ENCODE measurements at regions not wholly inside any gene's neighbourhood (a gene's known extent, or its start where the extent isn't known, plus 50 kb on each side); places are given as distances from the start of the nearest gene placed in this dataset.
"Not testable (repeated sequence)": the region's sequence is repeated elsewhere in the genome, so short reads cannot be mapped to it uniquely, and the experiment has no call there.

DNA sequence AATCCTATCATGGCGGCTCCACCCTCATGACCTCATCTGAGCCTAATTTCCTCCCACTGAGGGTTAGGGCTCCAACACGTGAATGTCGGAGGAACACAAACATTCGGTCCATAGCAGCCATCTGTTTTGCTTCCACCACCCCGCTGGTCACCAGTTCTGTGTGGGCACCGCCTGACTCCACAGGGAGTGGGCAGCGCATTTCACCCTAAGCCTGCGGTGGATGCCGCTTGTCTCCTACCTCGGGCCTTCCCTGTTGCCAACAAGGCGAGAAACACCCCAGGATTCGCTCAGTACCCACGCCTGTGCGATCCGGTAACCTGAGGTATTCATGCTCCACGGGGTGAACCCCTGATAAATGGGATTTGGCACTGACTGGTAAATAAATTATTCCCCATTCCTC, 95.2 kb upstream of the PPP2R5C start:
- Histone ChIP-seq H3K4me1 (ENCODE audit: low read depth) (no peaks in the 10 kb centered on the region), H3K4me3 (no peak overlapping the region), H3K27ac (no peak overlapping the region), H3K36me3 (no peaks in the 10 kb centered on the region), H3K27me3 (peaks cover 31% of the 10 kb centered on the region), H3K9me3 (ENCODE audit: low read depth) (no peaks in the 10 kb centered on the region)
- no peak for DNase-seq (ENCODE audit: low read depth in 1 of 2, low spot score in 1 of 2)
- TF ChIP-seq, protein P1, sequence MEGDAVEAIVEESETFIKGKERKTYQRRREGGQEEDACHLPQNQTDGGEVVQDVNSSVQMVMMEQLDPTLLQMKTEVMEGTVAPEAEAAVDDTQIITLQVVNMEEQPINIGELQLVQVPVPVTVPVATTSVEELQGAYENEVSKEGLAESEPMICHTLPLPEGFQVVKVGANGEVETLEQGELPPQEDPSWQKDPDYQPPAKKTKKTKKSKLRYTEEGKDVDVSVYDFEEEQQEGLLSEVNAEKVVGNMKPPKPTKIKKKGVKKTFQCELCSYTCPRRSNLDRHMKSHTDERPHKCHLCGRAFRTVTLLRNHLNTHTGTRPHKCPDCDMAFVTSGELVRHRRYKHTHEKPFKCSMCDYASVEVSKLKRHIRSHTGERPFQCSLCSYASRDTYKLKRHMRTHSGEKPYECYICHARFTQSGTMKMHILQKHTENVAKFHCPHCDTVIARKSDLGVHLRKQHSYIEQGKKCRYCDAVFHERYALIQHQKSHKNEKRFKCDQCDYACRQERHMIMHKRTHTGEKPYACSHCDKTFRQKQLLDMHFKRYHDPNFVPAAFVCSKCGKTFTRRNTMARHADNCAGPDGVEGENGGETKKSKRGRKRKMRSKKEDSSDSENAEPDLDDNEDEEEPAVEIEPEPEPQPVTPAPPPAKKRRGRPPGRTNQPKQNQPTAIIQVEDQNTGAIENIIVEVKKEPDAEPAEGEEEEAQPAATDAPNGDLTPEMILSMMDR (IDR thresholded peaks at IDR 0.05; ENCODE audit: low read depth, low read length), result no peak

DNA sequence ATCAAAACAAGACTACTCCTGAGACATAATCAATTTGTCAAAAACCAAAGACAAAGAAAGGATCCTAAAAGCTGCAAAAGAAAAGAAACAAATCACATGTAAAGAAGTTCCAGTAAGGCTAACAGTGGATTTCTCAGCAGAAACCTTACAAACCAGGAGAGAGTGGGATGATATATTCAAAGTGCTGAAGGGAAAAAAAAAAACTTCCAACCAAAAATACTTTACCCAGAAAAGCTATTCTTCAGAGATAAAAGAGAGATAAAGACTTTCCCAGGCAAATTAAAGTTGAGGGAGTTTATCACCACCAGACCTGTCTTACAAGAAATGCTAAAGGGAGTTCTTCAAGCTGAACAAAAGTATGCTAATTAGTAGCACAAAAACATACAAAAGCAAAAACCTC, 91.9 kb upstream of the PPP2R5C start:
- TF ChIP-seq, protein P1 (IDR thresholded peaks at IDR 0.05; ENCODE audit: low read depth, low read length), result no peak
- H3K4me3 ChIP-seq, result no peak overlapping the region
- no peaks in the 10 kb centered on the region for H3K36me3 ChIP-seq
- H3K9me3 ChIP-seq (ENCODE audit: low read depth), result no peaks in the 10 kb centered on the region
- DNase-seq (ENCODE audit: low read depth in 1 of 2, low spot score in 1 of 2), result no peak
- no peaks in the 10 kb centered on the region for H3K4me1 ChIP-seq (ENCODE audit: low read depth)
- H3K27ac ChIP-seq, result no peak overlapping the region
- H3K27me3 ChIP-seq, result no peaks in the 10 kb centered on the region

DNA sequence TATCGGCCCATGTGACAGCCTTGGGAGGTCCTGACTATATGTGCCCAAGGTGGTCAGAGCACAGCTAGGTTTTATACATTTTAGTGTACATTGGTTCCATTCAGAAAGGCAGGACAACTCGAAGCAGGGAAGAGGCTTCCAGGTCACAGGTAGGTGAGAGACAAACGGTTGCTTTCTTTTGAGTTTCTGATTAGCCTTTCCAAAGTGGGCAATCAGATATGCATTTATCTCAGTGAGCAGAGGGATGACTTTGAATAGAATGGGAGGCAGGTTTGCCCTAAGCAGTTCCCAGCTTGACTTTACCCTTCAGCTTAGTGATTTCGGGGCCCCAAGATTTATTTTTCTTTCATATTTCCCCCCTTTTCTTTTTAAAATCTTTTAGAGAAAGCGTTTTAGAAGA, 87.6 kb upstream of the PPP2R5C start:
- no peaks in the 10 kb centered on the region for H3K4me1 ChIP-seq (ENCODE audit: low read depth)
- no peaks in the 10 kb centered on the region for H3K27me3 ChIP-seq
- no peak overlapping the region for H3K4me3 ChIP-seq
- no peaks in the 10 kb centered on the region for H3K36me3 ChIP-seq
- no peak for DNase-seq (ENCODE audit: low read depth in 1 of 2, low spot score in 1 of 2)
- TF ChIP-seq, protein P1 (IDR thresholded peaks at IDR 0.05; ENCODE audit: low read depth, low read length), result no peak
- no peak overlapping the region for H3K27ac ChIP-seq
- no peaks in the 10 kb centered on the region for H3K9me3 ChIP-seq (ENCODE audit: low read depth)

DNA sequence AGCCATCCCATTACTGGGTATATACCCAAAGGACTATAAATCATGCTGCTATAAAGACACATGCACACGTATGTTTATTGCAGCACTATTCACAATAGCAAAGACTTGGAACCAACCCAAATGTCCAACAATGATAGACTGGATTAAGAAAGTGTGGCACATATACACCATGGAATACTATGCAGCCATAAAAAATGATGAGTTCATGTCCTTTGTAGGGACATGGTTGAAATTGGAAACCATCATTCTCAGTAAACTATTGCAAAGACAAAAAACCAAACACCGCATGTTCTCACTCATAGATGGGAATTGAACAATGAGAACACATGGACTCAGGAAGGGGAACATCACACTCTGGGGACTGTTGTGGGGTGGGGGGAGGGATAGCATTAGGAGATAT, 85.7 kb upstream of the PPP2R5C start:
- not testable (repeated sequence) for H3K27me3 ChIP-seq; DNase-seq (ENCODE audit: low read depth in 1 of 2, low spot score in 1 of 2)

DNA sequence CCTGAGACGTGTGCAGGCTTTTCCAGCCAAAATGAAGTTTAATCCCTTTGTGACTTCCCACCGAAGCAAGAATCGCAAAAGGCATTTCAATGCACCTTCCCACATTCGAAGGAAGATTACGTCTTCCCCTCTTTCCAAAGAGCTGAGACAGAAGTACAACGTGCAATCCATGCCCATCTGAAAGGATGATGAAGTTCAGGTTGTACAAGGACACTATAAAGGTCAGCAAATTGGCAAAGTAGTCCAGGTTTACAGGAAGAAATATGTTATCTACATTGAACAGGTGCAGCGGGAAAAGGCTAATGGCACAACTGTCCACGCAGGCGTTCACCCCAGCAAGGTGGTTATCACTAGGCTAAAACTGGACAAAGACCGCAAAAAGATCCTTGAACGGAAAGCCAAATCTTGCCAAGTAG, 83.6 kb upstream of the PPP2R5C start:
- H3K4me3 ChIP-seq; H3K9me3 ChIP-seq (ENCODE audit: low read depth); H3K27ac ChIP-seq; H3K27me3 ChIP-seq; H3K4me1 ChIP-seq (ENCODE audit: low read depth); DNase-seq (ENCODE audit: low read depth in 1 of 2, low spot score in 1 of 2); H3K36me3 ChIP-seq: not testable (repeated sequence)

More for the DNA sequence above, 85.7 kb upstream of the PPP2R5C start:
- H3K4me1 ChIP-seq (ENCODE audit: low read depth); H3K9me3 ChIP-seq (ENCODE audit: low read depth); H3K36me3 ChIP-seq; H3K4me3 ChIP-seq; H3K27ac ChIP-seq: not testable (repeated sequence)

DNA sequence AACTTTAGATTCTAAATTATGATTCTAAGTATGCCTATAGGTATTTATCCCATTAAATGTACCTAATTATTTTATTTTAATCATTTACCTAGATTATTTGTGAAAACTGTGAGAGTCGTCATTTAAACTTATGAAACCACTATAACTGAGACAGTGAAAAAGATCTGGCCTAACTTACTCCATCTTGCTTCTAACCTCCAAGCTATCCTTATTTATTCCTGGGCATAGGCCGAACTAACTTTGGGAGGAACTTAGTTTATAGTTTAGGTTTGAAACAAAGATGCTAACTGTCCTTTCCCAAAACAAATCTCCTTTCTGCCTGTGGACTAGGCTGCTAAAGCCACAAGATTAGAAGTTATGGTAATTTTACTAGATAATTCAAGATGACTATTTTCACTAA, 79.7 kb upstream of the PPP2R5C start:
- no peak for DNase-seq (ENCODE audit: low read depth in 1 of 2, low spot score in 1 of 2)
- peaks cover 42% of the 10 kb centered on the region for H3K27me3 ChIP-seq
- H3K9me3 ChIP-seq (ENCODE audit: low read depth), result no peaks in the 10 kb centered on the region
- H3K27ac ChIP-seq, result no peak overlapping the region
- TF ChIP-seq, protein P1 (IDR thresholded peaks at IDR 0.05; ENCODE audit: low read depth, low read length), result no peak
- H3K36me3 ChIP-seq, result no peaks in the 10 kb centered on the region
- no peaks in the 10 kb centered on the region for H3K4me1 ChIP-seq (ENCODE audit: low read depth)
- no peak overlapping the region for H3K4me3 ChIP-seq

DNA sequence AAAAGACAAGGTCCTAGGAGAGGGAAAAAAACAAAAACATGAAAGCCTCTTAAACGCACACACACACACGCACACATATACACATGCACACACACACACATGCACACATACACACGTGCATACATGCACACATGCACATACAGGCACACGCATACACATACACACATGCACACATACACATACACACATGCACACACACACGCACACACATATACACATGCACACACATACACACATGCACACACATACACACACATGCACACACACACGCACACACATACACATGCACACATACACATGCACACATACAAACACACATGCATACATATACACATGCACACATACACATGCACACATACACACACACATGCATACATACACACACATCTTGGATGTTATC, 78.1 kb upstream of the PPP2R5C start:
- Histone ChIP-seq H3K4me3 (no peak overlapping the region), H3K4me1 (ENCODE audit: low read depth) (no peaks in the 10 kb centered on the region), H3K27ac (no peak overlapping the region), H3K9me3 (ENCODE audit: low read depth) (no peaks in the 10 kb centered on the region), H3K27me3 (peaks cover 52% of the 10 kb centered on the region), H3K36me3 (no peaks in the 10 kb centered on the region)
- TF ChIP-seq, protein P1 (IDR thresholded peaks at IDR 0.05; ENCODE audit: low read depth, low read length), result no peak
- DNase-seq (ENCODE audit: low read depth in 1 of 2, low spot score in 1 of 2), result no peak

Data from cardiac muscle cell (in vitro differentiated cells and primary cell).